ENCODE measurements at regions not wholly inside any gene's neighbourhood (a gene's known extent, or its start where the extent isn't known, plus 50 kb on each side); places are given as distances from the start of the nearest gene placed in this dataset.

DNA sequence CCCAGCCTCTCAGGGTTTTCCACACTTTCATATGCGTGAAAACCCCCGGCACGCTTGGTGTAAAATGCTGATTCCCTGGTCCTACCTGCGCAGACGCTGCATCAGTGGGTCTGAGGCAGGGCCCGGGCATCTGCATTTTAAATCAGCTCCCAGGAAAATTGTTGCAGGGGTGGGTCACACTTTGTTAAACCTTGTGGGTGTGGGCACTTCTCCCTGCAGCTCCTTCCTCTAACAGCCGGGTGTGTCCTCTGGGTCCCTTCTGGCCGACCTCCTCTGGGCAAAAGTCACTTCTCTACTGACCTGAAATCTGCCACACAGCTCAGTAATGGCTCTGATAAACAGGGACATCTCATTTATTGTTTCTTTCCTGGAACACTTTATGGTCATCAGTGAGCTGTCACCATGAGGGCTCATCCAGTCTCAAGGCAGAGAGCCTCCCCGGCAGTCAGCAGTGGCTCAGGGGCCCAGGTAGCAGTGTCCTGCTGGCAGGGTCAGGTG, 52.8 kb upstream of the TMPRSS2 start:
- no peak for DNase-seq

DNA sequence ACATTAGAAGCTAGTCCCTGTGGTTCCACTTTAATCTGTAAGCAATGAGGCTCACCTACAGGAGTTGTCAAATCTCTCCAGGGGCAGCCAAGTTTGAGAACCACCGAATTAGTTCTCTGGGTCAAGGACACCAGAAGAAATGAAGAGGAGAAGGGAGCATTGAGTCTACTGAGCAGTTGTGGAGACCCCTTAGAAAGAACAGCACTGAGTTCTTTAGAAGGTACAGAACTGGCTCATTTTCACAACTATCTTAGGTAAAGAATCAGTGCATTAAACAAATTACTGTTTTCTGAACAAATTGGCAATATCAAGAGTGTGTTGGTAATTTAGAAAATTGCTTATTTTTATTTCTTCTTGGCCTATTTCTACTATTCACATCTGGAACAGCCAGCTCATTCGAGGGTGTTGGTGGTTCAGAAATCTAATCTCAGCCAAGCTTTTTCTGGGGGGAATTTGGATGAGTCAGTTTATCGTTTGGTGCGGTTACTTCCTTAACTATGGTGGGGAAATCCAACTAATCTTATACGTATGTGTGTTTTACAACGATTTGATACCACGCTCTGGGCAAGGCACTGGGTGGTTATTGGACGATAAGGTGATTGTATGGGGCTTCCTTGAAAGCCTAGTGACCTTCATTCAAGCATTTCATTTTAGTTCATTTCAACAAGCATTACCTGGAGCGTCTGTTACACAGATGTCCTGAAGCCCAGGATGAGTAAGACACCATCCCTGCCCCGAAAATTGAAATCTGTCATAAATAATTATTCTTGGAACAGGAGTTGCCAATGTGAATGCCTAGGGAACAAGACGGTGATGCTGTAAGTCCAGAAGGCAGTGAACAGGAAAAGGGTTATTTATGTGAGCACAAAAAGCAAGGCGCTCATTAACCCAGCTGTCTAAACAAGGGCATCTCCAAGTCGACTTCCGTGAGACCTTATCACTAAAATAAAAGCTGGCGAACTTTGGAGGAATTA, 52.0 kb upstream of the TMPRSS2 start:
- DNase-seq: no peak

DNA sequence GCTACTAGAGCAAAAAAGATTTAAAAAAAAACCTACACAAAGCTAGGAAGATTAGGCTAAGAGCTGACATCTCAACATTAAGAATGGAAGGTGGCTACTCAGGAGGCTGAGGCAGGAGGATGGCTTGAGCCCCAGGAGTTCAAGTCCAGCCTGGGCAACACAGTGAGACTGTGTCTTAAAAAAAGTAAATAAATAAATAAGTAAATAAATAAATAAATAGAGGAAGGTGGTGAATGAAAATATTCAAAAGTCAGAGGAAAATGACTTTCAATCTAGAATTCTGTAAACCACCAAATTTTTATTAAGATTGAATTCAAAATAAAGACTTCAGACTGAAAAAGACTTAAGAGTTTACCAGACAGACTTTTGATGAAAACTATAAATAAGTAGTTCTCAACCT, 50.9 kb upstream of the TMPRSS2 start:
- DNase-seq: no peak

- no peak for DNase-seq
Observed at GRCh38 chr21:41557884-41558283, 49.9 kb upstream of the TMPRSS2 start.

Data from NCI-H1930 (cell line).